Osteocyte (in vitro differentiated cells): ENCODE measurements at regions not wholly inside any gene's neighbourhood (a gene's known extent, or its start where the extent isn't known, plus 50 kb on each side); places are given as distances from the start of the nearest gene placed in this dataset.

Experiments used
- DNase-seq: peaks from one replicate; pipeline ENCODE4 v3.0.0; 2021; ENCODE audit warnings: mixed read lengths; ENCODE audit not compliant: unreplicated experiment; ENCODE audit errors: extremely low spot score
- H3K27ac Mint-ChIP-seq: one replicate; pipeline ENCODE4 v1.8.0; 2021; ENCODE audit warnings: mild to moderate bottlenecking, mixed read lengths; ENCODE audit not compliant: unreplicated experiment
- H3K27me3 Mint-ChIP-seq: one replicate; pipeline ENCODE4 v1.8.0; 2021; ENCODE audit warnings: mixed read lengths; ENCODE audit not compliant: unreplicated experiment
- H3K36me3 Mint-ChIP-seq: one replicate; pipeline ENCODE4 v1.8.0; 2021; ENCODE audit warnings: mixed read lengths; ENCODE audit not compliant: unreplicated experiment
- H3K4me1 Mint-ChIP-seq: one replicate; pipeline ENCODE4 v1.8.0; 2021; ENCODE audit warnings: mixed read lengths; ENCODE audit not compliant: unreplicated experiment
- H3K4me3 Mint-ChIP-seq: one replicate; pipeline ENCODE4 v1.8.0; 2021; ENCODE audit warnings: mild to moderate bottlenecking, moderate library complexity, mixed read lengths; ENCODE audit not compliant: unreplicated experiment
- H3K9me3 Mint-ChIP-seq: one replicate; pipeline ENCODE4 v1.8.0; 2021; ENCODE audit warnings: mixed read lengths; ENCODE audit not compliant: unreplicated experiment
- CTCF ChIP-seq: fragments of 200-600 bp; sonication (generic); IDR thresholded peaks from 2 replicates; pipeline ENCODE4 v1.5.0; 2021; ENCODE audit warnings: antibody characterized with exemption, mild to moderate bottlenecking, moderate library complexity

- Mint-ChIP-seq H3K27ac (no peak overlapping the region), H3K4me3 (no peak overlapping the region), H3K27me3 (no peaks in the 10 kb centered on the region), H3K9me3 (no peaks in the 10 kb centered on the region), H3K4me1 (no peaks in the 10 kb centered on the region), H3K36me3 (no peaks in the 10 kb centered on the region)
- DNase-seq = no peak
- no peak for TF ChIP-seq CTCF
Measured at GRCh38 chr4:163868445-163868844, 374.0 kb downstream of the TMA16 start.

GRCh38 chr4:163871078-163871477 is 376.6 kb downstream of the TMA16 start:
- H3K36me3 Mint-ChIP-seq = no peaks in the 10 kb centered on the region
- H3K27ac Mint-ChIP-seq = no peak overlapping the region
- no peak for DNase-seq
- no peaks in the 10 kb centered on the region for H3K27me3 Mint-ChIP-seq
- H3K4me1 Mint-ChIP-seq = no peaks in the 10 kb centered on the region
- no peaks in the 10 kb centered on the region for H3K9me3 Mint-ChIP-seq
- no peak overlapping the region for H3K4me3 Mint-ChIP-seq
- no peak for TF ChIP-seq CTCF

- no peak overlapping the region for H3K27ac Mint-ChIP-seq
- H3K4me3 Mint-ChIP-seq = no peak overlapping the region
- peaks cover 4% of the 10 kb centered on the region for H3K27me3 Mint-ChIP-seq
- H3K9me3 Mint-ChIP-seq = no peaks in the 10 kb centered on the region
- DNase-seq = no peak
- TF ChIP-seq CTCF = no peak
- H3K4me1 Mint-ChIP-seq = no peaks in the 10 kb centered on the region
- H3K36me3 Mint-ChIP-seq = no peaks in the 10 kb centered on the region
Measured at GRCh38 chr4:163875327-163875726, 380.8 kb downstream of the TMA16 start.

- H3K4me1 Mint-ChIP-seq = no peaks in the 10 kb centered on the region
- H3K27me3 Mint-ChIP-seq = peaks cover 4% of the 10 kb centered on the region
- TF ChIP-seq CTCF = no peak
- no peak for DNase-seq
- no peak overlapping the region for H3K4me3 Mint-ChIP-seq
- H3K9me3 Mint-ChIP-seq = no peaks in the 10 kb centered on the region
- H3K36me3 Mint-ChIP-seq = no peaks in the 10 kb centered on the region
- no peak overlapping the region for H3K27ac Mint-ChIP-seq
Measured at GRCh38 chr4:163878336-163879121, 384.0 kb downstream of the TMA16 start.

- Mint-ChIP-seq H3K4me3 (no peak overlapping the region), H3K27ac (no peak overlapping the region), H3K27me3 (peaks cover 9% of the 10 kb centered on the region), H3K9me3 (no peaks in the 10 kb centered on the region), H3K36me3 (no peaks in the 10 kb centered on the region), H3K4me1 (no peaks in the 10 kb centered on the region)
- no peak for DNase-seq
- no peak for TF ChIP-seq CTCF
Measured at GRCh38 chr4:163892417-163892816, 397.9 kb downstream of the TMA16 start.
